ENCODE measurements at regions not wholly inside any gene's neighbourhood (a gene's known extent, or its start where the extent isn't known, plus 50 kb on each side); places are given as distances from the start of the nearest gene placed in this dataset.
A peak's percentile ranks its signal among the peaks of the same experiment; 100 is the strongest.
"Not testable (repeated sequence)": the region's sequence is repeated elsewhere in the genome, so short reads cannot be mapped to it uniquely, and the experiment has no call there.

DNA sequence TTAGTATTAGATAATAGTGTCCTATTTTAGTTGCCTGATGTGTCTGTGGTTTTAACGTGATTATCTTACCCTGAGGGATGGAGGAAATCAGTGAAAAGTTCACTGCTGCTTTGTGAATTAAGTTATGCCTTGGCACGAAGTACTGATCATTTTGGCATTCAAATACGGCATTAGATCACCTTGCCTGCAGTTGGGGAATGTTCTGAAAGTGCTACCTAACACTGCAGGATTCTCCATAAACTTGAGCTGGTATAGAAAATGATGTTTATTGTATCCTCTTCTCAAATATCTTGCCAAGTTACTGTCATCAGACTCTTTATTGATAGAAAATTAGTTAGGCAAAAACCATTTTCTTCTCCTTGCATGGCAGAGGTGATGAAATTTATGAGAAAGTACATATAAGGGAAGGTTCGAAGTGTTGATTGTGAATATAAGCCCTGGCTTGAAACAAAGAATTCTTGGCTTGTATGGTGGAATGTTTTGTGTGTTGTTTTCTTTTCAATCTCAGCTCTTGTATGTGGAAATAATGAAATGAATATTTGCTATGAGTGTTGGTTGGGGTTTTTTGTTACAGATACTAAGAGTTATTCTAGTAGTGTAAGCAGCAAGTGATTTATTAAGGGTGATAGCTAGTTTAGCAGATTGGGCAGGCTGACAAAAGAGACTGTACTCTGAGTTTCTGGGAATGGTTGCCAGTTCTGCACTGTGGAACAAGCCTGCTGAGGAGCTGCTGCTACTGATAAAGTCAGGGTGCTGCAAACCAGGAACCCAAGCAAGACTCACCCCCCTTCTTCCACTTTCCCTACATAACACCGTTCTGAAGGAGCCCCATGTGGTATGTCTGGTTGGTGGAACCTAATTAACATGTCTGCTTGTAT, 448.3 kb downstream of the PCNX1 start:
- Mint-ChIP-seq H3K27ac (peak overlapping the region; percentile 54 to 88 (median 70)), H3K36me3 (ENCODE audit: low read depth) (peaks cover 22% of the 10 kb centered on the region), H3K27me3 (ENCODE audit: low read depth) (no peaks in the 10 kb centered on the region), H3K9me3 (no peaks in the 10 kb centered on the region), H3K4me1 (peaks cover 18% of the 10 kb centered on the region), H3K4me3 (peak overlapping the region in 2 of 3 experiments; percentile 8 to 19)
- TF ChIP-seq, protein P1, sequence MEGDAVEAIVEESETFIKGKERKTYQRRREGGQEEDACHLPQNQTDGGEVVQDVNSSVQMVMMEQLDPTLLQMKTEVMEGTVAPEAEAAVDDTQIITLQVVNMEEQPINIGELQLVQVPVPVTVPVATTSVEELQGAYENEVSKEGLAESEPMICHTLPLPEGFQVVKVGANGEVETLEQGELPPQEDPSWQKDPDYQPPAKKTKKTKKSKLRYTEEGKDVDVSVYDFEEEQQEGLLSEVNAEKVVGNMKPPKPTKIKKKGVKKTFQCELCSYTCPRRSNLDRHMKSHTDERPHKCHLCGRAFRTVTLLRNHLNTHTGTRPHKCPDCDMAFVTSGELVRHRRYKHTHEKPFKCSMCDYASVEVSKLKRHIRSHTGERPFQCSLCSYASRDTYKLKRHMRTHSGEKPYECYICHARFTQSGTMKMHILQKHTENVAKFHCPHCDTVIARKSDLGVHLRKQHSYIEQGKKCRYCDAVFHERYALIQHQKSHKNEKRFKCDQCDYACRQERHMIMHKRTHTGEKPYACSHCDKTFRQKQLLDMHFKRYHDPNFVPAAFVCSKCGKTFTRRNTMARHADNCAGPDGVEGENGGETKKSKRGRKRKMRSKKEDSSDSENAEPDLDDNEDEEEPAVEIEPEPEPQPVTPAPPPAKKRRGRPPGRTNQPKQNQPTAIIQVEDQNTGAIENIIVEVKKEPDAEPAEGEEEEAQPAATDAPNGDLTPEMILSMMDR (IDR thresholded peaks at IDR 0.05; ENCODE audit: unreplicated experiment in 3 of 3), result no peak

DNA sequence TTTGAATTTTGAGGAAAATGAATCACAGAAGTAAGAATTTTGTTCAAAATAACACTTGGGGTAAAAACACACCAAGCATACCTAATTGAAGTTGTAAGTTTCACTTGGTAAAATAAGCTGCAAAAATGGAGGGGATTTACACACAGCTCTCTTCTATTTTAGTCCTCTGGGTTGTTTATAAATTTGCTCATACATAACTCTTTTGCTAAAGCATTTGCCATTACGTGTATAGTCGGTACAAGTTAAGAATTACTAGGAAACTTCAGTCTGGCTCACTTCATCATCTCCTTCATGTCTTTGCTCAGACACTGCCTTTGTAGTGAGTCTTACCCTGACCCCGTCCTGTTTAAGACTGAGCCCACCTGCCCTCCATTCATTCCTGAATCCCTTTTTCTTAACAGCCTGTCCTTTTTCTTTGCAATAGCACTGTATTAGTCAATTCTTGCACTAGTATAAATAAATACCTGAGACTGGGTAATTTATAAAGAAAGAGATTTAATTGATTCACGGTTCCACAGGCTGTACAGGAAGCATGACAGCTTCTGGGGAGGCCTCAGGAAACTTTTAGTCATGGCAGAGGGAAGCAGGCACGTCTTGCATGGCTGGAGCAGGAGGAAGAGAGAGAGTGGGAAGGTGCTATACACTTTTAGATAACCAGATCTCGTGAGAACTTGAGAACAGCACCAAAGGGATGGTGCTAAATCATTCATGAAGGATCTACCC, 451.1 kb downstream of the PCNX1 start:
- TF ChIP-seq, protein P1 (IDR thresholded peaks at IDR 0.05; ENCODE audit: unreplicated experiment in 3 of 3), result no peak
- peaks cover 14% of the 10 kb centered on the region for H3K36me3 Mint-ChIP-seq (ENCODE audit: low read depth)
- peak overlapping the region in 1 of 3 experiments; percentile 61 for H3K27ac Mint-ChIP-seq
- peaks cover 23% of the 10 kb centered on the region for H3K4me1 Mint-ChIP-seq
- H3K9me3 Mint-ChIP-seq, result no peaks in the 10 kb centered on the region
- no peak overlapping the region for H3K4me3 Mint-ChIP-seq
- H3K27me3 Mint-ChIP-seq (ENCODE audit: low read depth), result no peaks in the 10 kb centered on the region

DNA sequence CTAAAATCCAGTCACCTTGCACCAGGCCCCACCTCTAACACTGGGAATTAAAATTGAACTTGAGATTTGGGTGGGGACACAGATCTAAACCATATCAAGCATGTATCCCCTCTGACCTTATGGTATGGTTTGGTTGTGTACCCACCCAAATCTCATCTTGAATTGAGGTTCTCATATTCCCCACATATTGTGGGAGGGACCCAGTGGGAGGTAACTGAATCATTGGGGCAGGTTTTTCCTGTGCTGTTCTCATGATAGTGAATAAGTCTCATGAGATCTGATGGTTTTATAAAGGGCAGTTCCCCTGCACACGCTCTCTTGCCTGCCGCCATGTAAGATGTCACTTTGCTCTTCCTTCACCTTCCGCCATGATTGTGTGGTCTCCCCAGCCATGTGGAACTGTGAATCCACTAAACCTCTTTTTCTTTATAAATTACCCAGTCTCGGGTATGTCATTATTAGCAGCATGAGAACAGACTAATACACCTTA, 451.7 kb downstream of the PCNX1 start:
- H3K4me3 Mint-ChIP-seq; H3K27me3 Mint-ChIP-seq (ENCODE audit: low read depth); H3K9me3 Mint-ChIP-seq; H3K27ac Mint-ChIP-seq: not testable (repeated sequence)
- Mint-ChIP-seq H3K4me1 (peaks cover 29% of the 10 kb centered on the region), H3K36me3 (ENCODE audit: low read depth) (peaks cover 11% of the 10 kb centered on the region)

DNA sequence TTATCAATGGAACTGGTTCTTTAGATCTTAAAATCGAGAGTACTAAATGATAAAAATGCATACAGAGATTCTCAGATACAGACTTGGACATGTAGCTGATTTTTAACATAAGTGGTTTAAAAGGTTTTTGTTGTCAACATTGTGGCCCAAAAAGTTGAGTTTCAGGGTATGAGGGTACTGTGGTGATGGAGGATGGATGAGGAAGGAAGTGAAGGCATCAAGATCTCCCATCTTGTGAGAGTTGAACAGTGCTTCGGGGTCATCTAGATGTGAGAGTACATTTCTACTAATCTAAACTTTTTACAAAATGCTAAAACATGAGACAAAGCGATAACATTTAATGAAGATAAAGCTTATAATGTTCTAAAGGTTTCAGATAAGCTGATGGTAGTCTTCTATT, 452.6 kb downstream of the PCNX1 start:
- H3K4me3 Mint-ChIP-seq, result no peak overlapping the region
- TF ChIP-seq, protein P1 (IDR thresholded peaks at IDR 0.05; ENCODE audit: unreplicated experiment in 3 of 3), result no peak
- H3K9me3 Mint-ChIP-seq, result no peaks in the 10 kb centered on the region

DNA sequence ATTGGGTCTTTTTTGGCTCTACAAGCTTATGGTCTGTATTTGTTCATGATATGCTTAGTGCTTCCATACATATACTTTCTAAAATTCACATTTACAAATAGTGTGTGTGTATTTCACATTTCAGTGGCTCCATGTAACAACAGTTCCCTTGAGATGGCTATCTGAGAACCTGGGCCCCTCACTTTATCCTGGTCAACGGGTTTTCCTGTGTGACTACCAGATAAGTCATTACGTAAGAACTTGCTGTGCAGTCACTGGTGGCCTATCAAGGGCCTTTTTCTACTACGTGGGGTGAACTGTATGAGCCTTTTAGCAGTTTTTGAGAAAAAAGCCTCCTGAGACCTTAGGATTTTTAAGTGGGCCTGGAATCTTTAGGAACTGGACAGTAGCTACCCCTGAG, 454.1 kb downstream of the PCNX1 start:
- Mint-ChIP-seq H3K9me3 (no peaks in the 10 kb centered on the region), H3K4me3 (no peak overlapping the region), H3K36me3 (ENCODE audit: low read depth) (peaks cover 11% of the 10 kb centered on the region), H3K27ac (no peak overlapping the region), H3K4me1 (peaks cover 22% of the 10 kb centered on the region), H3K27me3 (ENCODE audit: low read depth) (no peaks in the 10 kb centered on the region)
- TF ChIP-seq, protein P1 (IDR thresholded peaks at IDR 0.05; ENCODE audit: unreplicated experiment in 3 of 3), result no peak

More for the DNA sequence above, 452.6 kb downstream of the PCNX1 start:
- H3K27me3 Mint-ChIP-seq (ENCODE audit: low read depth), result no peaks in the 10 kb centered on the region
- H3K27ac Mint-ChIP-seq, result no peak overlapping the region
- H3K36me3 Mint-ChIP-seq (ENCODE audit: low read depth), result peaks cover 11% of the 10 kb centered on the region
- peaks cover 34% of the 10 kb centered on the region for H3K4me1 Mint-ChIP-seq

DNA sequence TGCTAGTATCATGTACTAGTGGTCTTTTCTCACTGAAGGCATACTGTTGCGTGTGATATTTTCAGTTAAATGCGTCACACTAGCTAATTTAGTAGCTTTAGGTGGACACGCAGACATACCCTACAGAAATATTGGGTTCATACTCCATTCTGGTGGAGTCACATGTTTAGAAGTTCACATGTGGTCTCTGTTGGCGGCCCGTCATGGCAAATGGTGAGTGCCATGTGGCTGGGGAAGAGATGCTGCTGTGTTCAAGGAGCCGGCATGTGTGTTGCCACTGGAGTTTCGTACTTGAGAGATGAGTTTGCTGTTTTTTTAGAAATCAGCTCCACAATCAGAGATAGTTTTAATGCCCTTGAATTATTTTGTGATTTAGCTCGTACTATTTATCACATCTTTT, 454.6 kb downstream of the PCNX1 start:
- TF ChIP-seq, protein P1 (IDR thresholded peaks at IDR 0.05; ENCODE audit: unreplicated experiment in 3 of 3), result no peak
- Mint-ChIP-seq H3K27ac (peak overlapping the region in 1 of 3 experiments; percentile 27), H3K27me3 (ENCODE audit: low read depth) (no peaks in the 10 kb centered on the region), H3K4me3 (no peak overlapping the region), H3K9me3 (peaks cover 2% of the 10 kb centered on the region), H3K36me3 (ENCODE audit: low read depth) (peaks cover 15% of the 10 kb centered on the region), H3K4me1 (peaks cover 22% of the 10 kb centered on the region)
